ENCODE measurements at regions not wholly inside any gene's neighbourhood (a gene's known extent, or its start where the extent isn't known, plus 50 kb on each side); places are given as distances from the start of the nearest gene placed in this dataset.

- H3K4me3 Mint-ChIP-seq: no peak overlapping the region
- H3K27me3 Mint-ChIP-seq: no peaks in the 10 kb centered on the region
- CTCF ChIA-PET: no interaction called here
- POLR2A ChIA-PET: no interaction called here
- no peaks in the 10 kb centered on the region for H3K4me1 Mint-ChIP-seq
- H3K9me3 Mint-ChIP-seq: peaks cover 2% of the 10 kb centered on the region
- DNase-seq: no peak
- H3K36me3 Mint-ChIP-seq (ENCODE audit: low read depth): no peaks in the 10 kb centered on the region
- H3K27ac Mint-ChIP-seq: no peak overlapping the region
These were observed 847.4 kb upstream of the GCFC2 start for GRCh38 chr2:76558157-76558556.

GRCh38 chr2:76556018-76556417, 845.3 kb upstream of the GCFC2 start:
- Mint-ChIP-seq H3K4me1 (no peaks in the 10 kb centered on the region), H3K36me3 (ENCODE audit: low read depth) (no peaks in the 10 kb centered on the region), H3K9me3 (peaks cover 2% of the 10 kb centered on the region), H3K27me3 (no peaks in the 10 kb centered on the region), H3K4me3 (no peak overlapping the region), H3K27ac (no peak overlapping the region)
- POLR2A ChIA-PET: no interaction called here
- CTCF ChIA-PET: no interaction called here
- no peak for DNase-seq

GRCh38 chr2:76546207-76546606, 835.5 kb upstream of the GCFC2 start:
- CTCF ChIA-PET: no interaction called here
- H3K9me3 Mint-ChIP-seq: peaks cover 3% of the 10 kb centered on the region
- H3K27me3 Mint-ChIP-seq: no peaks in the 10 kb centered on the region
- no peak overlapping the region for H3K4me3 Mint-ChIP-seq
- DNase-seq: no peak
- no peak overlapping the region for H3K27ac Mint-ChIP-seq
- no peaks in the 10 kb centered on the region for H3K4me1 Mint-ChIP-seq
- POLR2A ChIA-PET: no interaction called here
- H3K36me3 Mint-ChIP-seq (ENCODE audit: low read depth): no peaks in the 10 kb centered on the region

GRCh38 chr2:76544901-76545300, 834.2 kb upstream of the GCFC2 start:
- Mint-ChIP-seq H3K9me3 (peaks cover under 1% of the 10 kb centered on the region), H3K36me3 (ENCODE audit: low read depth) (no peaks in the 10 kb centered on the region), H3K4me1 (no peaks in the 10 kb centered on the region), H3K27me3 (no peaks in the 10 kb centered on the region), H3K27ac (no peak overlapping the region), H3K4me3 (no peak overlapping the region)
- POLR2A ChIA-PET: no interaction called here
- CTCF ChIA-PET: no interaction called here
- DNase-seq: no peak

GRCh38 chr2:76517574-76517909, 806.8 kb upstream of the GCFC2 start:
- Mint-ChIP-seq H3K4me3 (no peak overlapping the region), H3K4me1 (no peaks in the 10 kb centered on the region), H3K9me3 (no peaks in the 10 kb centered on the region), H3K27me3 (no peaks in the 10 kb centered on the region), H3K27ac (no peak overlapping the region), H3K36me3 (ENCODE audit: low read depth) (no peaks in the 10 kb centered on the region)
- POLR2A ChIA-PET: no interaction called here
- DNase-seq: no peak
- CTCF ChIA-PET: no interaction called here

- no peak overlapping the region for H3K27ac Mint-ChIP-seq
- CTCF ChIA-PET: no interaction called here
- no peaks in the 10 kb centered on the region for H3K27me3 Mint-ChIP-seq
- POLR2A ChIA-PET: no interaction called here
- DNase-seq: no peak
- no peaks in the 10 kb centered on the region for H3K36me3 Mint-ChIP-seq (ENCODE audit: low read depth)
- H3K4me1 Mint-ChIP-seq: no peaks in the 10 kb centered on the region
- no peaks in the 10 kb centered on the region for H3K9me3 Mint-ChIP-seq
- H3K4me3 Mint-ChIP-seq: no peak overlapping the region
These were observed 806.3 kb upstream of the GCFC2 start for GRCh38 chr2:76516861-76517573.

- Mint-ChIP-seq H3K4me3 (no peak overlapping the region), H3K9me3 (no peaks in the 10 kb centered on the region), H3K27me3 (no peaks in the 10 kb centered on the region), H3K27ac (no peak overlapping the region), H3K4me1 (no peaks in the 10 kb centered on the region), H3K36me3 (ENCODE audit: low read depth) (no peaks in the 10 kb centered on the region)
- POLR2A ChIA-PET: no interaction called here
- CTCF ChIA-PET: no interaction called here
- DNase-seq: no peak
These were observed 801.6 kb upstream of the GCFC2 start for GRCh38 chr2:76512201-76512820.

GRCh38 chr2:76506538-76506937, 795.8 kb upstream of the GCFC2 start:
- Mint-ChIP-seq H3K4me3 (no peak overlapping the region), H3K27me3 (no peaks in the 10 kb centered on the region), H3K36me3 (ENCODE audit: low read depth) (no peaks in the 10 kb centered on the region), H3K4me1 (no peaks in the 10 kb centered on the region), H3K9me3 (peaks cover 6% of the 10 kb centered on the region), H3K27ac (no peak overlapping the region)
- ChIA-PET CTCF (no interaction called here), POLR2A (no interaction called here)
- no peak for DNase-seq

- H3K36me3 Mint-ChIP-seq (ENCODE audit: low read depth): no peaks in the 10 kb centered on the region
- no peak overlapping the region for H3K4me3 Mint-ChIP-seq
- no peak for DNase-seq
- CTCF ChIA-PET: no interaction called here
- POLR2A ChIA-PET: no interaction called here
- H3K4me1 Mint-ChIP-seq: no peaks in the 10 kb centered on the region
- H3K27me3 Mint-ChIP-seq: no peaks in the 10 kb centered on the region
- peaks cover 3% of the 10 kb centered on the region for H3K9me3 Mint-ChIP-seq
- H3K27ac Mint-ChIP-seq: no peak overlapping the region
These were observed 790.9 kb upstream of the GCFC2 start for GRCh38 chr2:76501641-76502040.

GRCh38 chr2:76498360-76498759, 787.6 kb upstream of the GCFC2 start:
- H3K9me3 Mint-ChIP-seq: peaks cover 7% of the 10 kb centered on the region
- H3K36me3 Mint-ChIP-seq (ENCODE audit: low read depth): no peaks in the 10 kb centered on the region
- ChIA-PET CTCF (no interaction called here), POLR2A (no interaction called here)
- H3K27ac Mint-ChIP-seq: no peak overlapping the region
- no peak for DNase-seq
- H3K27me3 Mint-ChIP-seq: no peaks in the 10 kb centered on the region
- H3K4me3 Mint-ChIP-seq: no peak overlapping the region
- H3K4me1 Mint-ChIP-seq: no peaks in the 10 kb centered on the region

- CTCF ChIA-PET: no interaction called here
- DNase-seq: no peak
- no peak overlapping the region for H3K27ac Mint-ChIP-seq
These were observed 780.8 kb upstream of the GCFC2 start for GRCh38 chr2:76491503-76491902.

GRCh38 chr2:76478266-76479035, 767.7 kb upstream of the GCFC2 start:
- peaks cover 8% of the 10 kb centered on the region for H3K9me3 Mint-ChIP-seq
- CTCF ChIA-PET: no interaction called here
- POLR2A ChIA-PET: no interaction called here
- H3K27me3 Mint-ChIP-seq: no peaks in the 10 kb centered on the region
- DNase-seq: no peak
- no peak overlapping the region for H3K27ac Mint-ChIP-seq
- no peaks in the 10 kb centered on the region for H3K4me1 Mint-ChIP-seq
- no peak overlapping the region for H3K4me3 Mint-ChIP-seq
- H3K36me3 Mint-ChIP-seq (ENCODE audit: low read depth): no peaks in the 10 kb centered on the region

More at GRCh38 chr2:76491503-76491902, 780.8 kb upstream of the GCFC2 start:
- Mint-ChIP-seq H3K9me3 (peaks cover 15% of the 10 kb centered on the region), H3K36me3 (ENCODE audit: low read depth) (no peaks in the 10 kb centered on the region), H3K27me3 (no peaks in the 10 kb centered on the region), H3K4me3 (no peak overlapping the region), H3K4me1 (no peaks in the 10 kb centered on the region)
- POLR2A ChIA-PET: no interaction called here

GRCh38 chr2:76472946-76473345, 762.2 kb upstream of the GCFC2 start:
- H3K9me3 Mint-ChIP-seq: peaks cover 18% of the 10 kb centered on the region
- no peak for DNase-seq
- no peaks in the 10 kb centered on the region for H3K27me3 Mint-ChIP-seq
- POLR2A ChIA-PET: no interaction called here
- no peaks in the 10 kb centered on the region for H3K4me1 Mint-ChIP-seq
- no peak overlapping the region for H3K27ac Mint-ChIP-seq
- no peaks in the 10 kb centered on the region for H3K36me3 Mint-ChIP-seq (ENCODE audit: low read depth)
- H3K4me3 Mint-ChIP-seq: no peak overlapping the region
- CTCF ChIA-PET: no interaction called here

- ChIA-PET CTCF (no interaction called here), POLR2A (no interaction called here)
- no peaks in the 10 kb centered on the region for H3K27me3 Mint-ChIP-seq
- H3K4me3 Mint-ChIP-seq: no peak overlapping the region
- no peaks in the 10 kb centered on the region for H3K36me3 Mint-ChIP-seq (ENCODE audit: low read depth)
- H3K27ac Mint-ChIP-seq: no peak overlapping the region
- peaks cover 19% of the 10 kb centered on the region for H3K9me3 Mint-ChIP-seq
- H3K4me1 Mint-ChIP-seq: no peaks in the 10 kb centered on the region
- no peak for DNase-seq
These were observed 758.4 kb upstream of the GCFC2 start for GRCh38 chr2:76469066-76469465.

Measured in activated CD4-positive, alpha-beta memory T cell treated with anti-CD3 and anti-CD28 coated beads, Interleukin-2, amount 10 ng/mL, durations not matched to agents 7 days and 5 days (primary cell).